Activated naive CD8-positive, alpha-beta T cell treated with anti-CD3 and anti-CD28 coated beads, Interleukin-2, amount 10 ng/mL, durations not matched to agents 7 days and 5 days (primary cell): ENCODE measurements at regions not wholly inside any gene's neighbourhood (a gene's known extent, or its start where the extent isn't known, plus 50 kb on each side); places are given as distances from the start of the nearest gene placed in this dataset.
"Not testable (repeated sequence)": the region's sequence is repeated elsewhere in the genome, so short reads cannot be mapped to it uniquely, and the experiment has no call there.

Experiments used
- ATAC-seq: fragments of 150-1000 bp; cut with Tn5 transposase; one replicate; pipeline ENCODE4 v1.10.0; 2021; ENCODE audit warnings: low read depth, moderate library complexity
- POLR2A ChIA-PET: fragments of 350-600 bp; sonication (Branson Sonifier 250); formaldehyde crosslinking; loops from one replicate; lab custom pipeline; 2021; ENCODE audit warnings: antibody characterized with exemption; lab: Charles Lee
- DNase-seq: peaks from one replicate; pipeline ENCODE4 v3.0.0; 2021
- H3K27ac Mint-ChIP-seq: one replicate; pipeline ENCODE4 v1.8.0; 2022; ENCODE audit warnings: mild to moderate bottlenecking, mixed read lengths
- H3K27me3 Mint-ChIP-seq: one replicate; pipeline ENCODE4 v1.8.0; 2022; ENCODE audit warnings: mild to moderate bottlenecking, moderate library complexity, mixed read lengths
- H3K36me3 Mint-ChIP-seq: one replicate; pipeline ENCODE4 v1.8.0; 2021; ENCODE audit warnings: mild to moderate bottlenecking, mixed read lengths
- H3K4me1 Mint-ChIP-seq: one replicate; pipeline ENCODE4 v1.8.0; 2021; ENCODE audit warnings: mixed read lengths
- H3K4me3 Mint-ChIP-seq: one replicate; pipeline ENCODE4 v1.8.0; 2022; ENCODE audit warnings: mild to moderate bottlenecking, moderate library complexity, mixed read lengths
- H3K9me3 Mint-ChIP-seq: one replicate; pipeline ENCODE4 v1.8.0; 2021; ENCODE audit warnings: mixed read lengths

- Mint-ChIP-seq H3K9me3 (no peaks in the 10 kb centered on the region), H3K27ac (no peak overlapping the region), H3K4me3 (no peak overlapping the region), H3K4me1 (no peaks in the 10 kb centered on the region), H3K36me3 (no peaks in the 10 kb centered on the region), H3K27me3 (no peaks in the 10 kb centered on the region)
- POLR2A ChIA-PET: no interaction called here
- ATAC-seq (no peak), DNase-seq (no peak)
Observed at GRCh38 chr12:22796941-22797630, 172.1 kb downstream of the ETNK1 start.

- H3K27ac Mint-ChIP-seq: no peak overlapping the region
- no peaks in the 10 kb centered on the region for H3K27me3 Mint-ChIP-seq
- H3K4me1 Mint-ChIP-seq: no peaks in the 10 kb centered on the region
- no peaks in the 10 kb centered on the region for H3K9me3 Mint-ChIP-seq
- DNase-seq (no peak), ATAC-seq (no peak)
- POLR2A ChIA-PET: no interaction called here
- no peak overlapping the region for H3K4me3 Mint-ChIP-seq
- H3K36me3 Mint-ChIP-seq: no peaks in the 10 kb centered on the region
Observed at GRCh38 chr12:22797701-22798100, 172.7 kb downstream of the ETNK1 start.

- Mint-ChIP-seq H3K36me3 (no peaks in the 10 kb centered on the region), H3K4me3 (no peak overlapping the region), H3K27me3 (no peaks in the 10 kb centered on the region), H3K27ac (no peak overlapping the region), H3K4me1 (no peaks in the 10 kb centered on the region), H3K9me3 (no peaks in the 10 kb centered on the region)
- POLR2A ChIA-PET: no interaction called here
- ATAC-seq: no peak
- DNase-seq: no peak
Observed at GRCh38 chr12:22798116-22798515, 173.1 kb downstream of the ETNK1 start.

GRCh38 chr12:22799503-22799902, 174.5 kb downstream of the ETNK1 start:
- Mint-ChIP-seq H3K27me3 (no peaks in the 10 kb centered on the region), H3K9me3 (no peaks in the 10 kb centered on the region), H3K4me1 (no peaks in the 10 kb centered on the region), H3K36me3 (no peaks in the 10 kb centered on the region), H3K4me3 (no peak overlapping the region), H3K27ac (no peak overlapping the region)
- ATAC-seq (no peak), DNase-seq (no peak)
- POLR2A ChIA-PET: no interaction called here

- no peak for DNase-seq
- ATAC-seq: no peak
- Mint-ChIP-seq H3K27me3 (no peaks in the 10 kb centered on the region), H3K36me3 (no peaks in the 10 kb centered on the region), H3K4me3 (no peak overlapping the region), H3K4me1 (no peaks in the 10 kb centered on the region), H3K9me3 (no peaks in the 10 kb centered on the region), H3K27ac (no peak overlapping the region)
- POLR2A ChIA-PET: no interaction called here
Observed at GRCh38 chr12:22800332-22800731, 175.4 kb downstream of the ETNK1 start.

GRCh38 chr12:22802883-22803630, 178.1 kb downstream of the ETNK1 start:
- no peak overlapping the region for H3K27ac Mint-ChIP-seq
- ATAC-seq (no peak), DNase-seq (no peak)
- no peaks in the 10 kb centered on the region for H3K9me3 Mint-ChIP-seq
- H3K27me3 Mint-ChIP-seq: peaks cover 3% of the 10 kb centered on the region
- no peaks in the 10 kb centered on the region for H3K36me3 Mint-ChIP-seq
- no peaks in the 10 kb centered on the region for H3K4me1 Mint-ChIP-seq
- no peak overlapping the region for H3K4me3 Mint-ChIP-seq
- POLR2A ChIA-PET: no interaction called here

GRCh38 chr12:22803725-22804124, 178.8 kb downstream of the ETNK1 start:
- DNase-seq (no peak), ATAC-seq (no peak)
- no peaks in the 10 kb centered on the region for H3K4me1 Mint-ChIP-seq
- H3K9me3 Mint-ChIP-seq: no peaks in the 10 kb centered on the region
- no peak overlapping the region for H3K27ac Mint-ChIP-seq
- H3K27me3 Mint-ChIP-seq: peaks cover 3% of the 10 kb centered on the region
- no peaks in the 10 kb centered on the region for H3K36me3 Mint-ChIP-seq
- POLR2A ChIA-PET: no interaction called here
- H3K4me3 Mint-ChIP-seq: no peak overlapping the region

- Mint-ChIP-seq H3K36me3 (no peaks in the 10 kb centered on the region), H3K27ac (no peak overlapping the region), H3K9me3 (no peaks in the 10 kb centered on the region), H3K4me1 (no peaks in the 10 kb centered on the region), H3K4me3 (no peak overlapping the region), H3K27me3 (peaks cover 6% of the 10 kb centered on the region)
- DNase-seq (no peak), ATAC-seq (no peak)
- POLR2A ChIA-PET: no interaction called here
Observed at GRCh38 chr12:22808860-22809259, 183.9 kb downstream of the ETNK1 start.

GRCh38 chr12:22810036-22810435, 185.1 kb downstream of the ETNK1 start:
- peaks cover 6% of the 10 kb centered on the region for H3K27me3 Mint-ChIP-seq
- ATAC-seq: no peak
- no peaks in the 10 kb centered on the region for H3K36me3 Mint-ChIP-seq
- no peaks in the 10 kb centered on the region for H3K9me3 Mint-ChIP-seq
- POLR2A ChIA-PET: no interaction called here
- no peaks in the 10 kb centered on the region for H3K4me1 Mint-ChIP-seq
- H3K27ac Mint-ChIP-seq: no peak overlapping the region
- H3K4me3 Mint-ChIP-seq: no peak overlapping the region
- DNase-seq: no peak

- no peaks in the 10 kb centered on the region for H3K4me1 Mint-ChIP-seq
- H3K27ac Mint-ChIP-seq: no peak overlapping the region
- no peak for DNase-seq
- H3K27me3 Mint-ChIP-seq: peaks cover 3% of the 10 kb centered on the region
- H3K9me3 Mint-ChIP-seq: no peaks in the 10 kb centered on the region
- no peak overlapping the region for H3K4me3 Mint-ChIP-seq
- no peaks in the 10 kb centered on the region for H3K36me3 Mint-ChIP-seq
- no peak for ATAC-seq
- POLR2A ChIA-PET: no interaction called here
Observed at GRCh38 chr12:22812531-22812930, 187.6 kb downstream of the ETNK1 start.

- Mint-ChIP-seq H3K27me3 (no peaks in the 10 kb centered on the region), H3K36me3 (no peaks in the 10 kb centered on the region), H3K4me1 (no peaks in the 10 kb centered on the region), H3K4me3 (no peak overlapping the region), H3K27ac (no peak overlapping the region), H3K9me3 (no peaks in the 10 kb centered on the region)
- POLR2A ChIA-PET: no interaction called here
- DNase-seq: no peak
- ATAC-seq: no peak
Observed at GRCh38 chr12:22821985-22822384, 197.0 kb downstream of the ETNK1 start.

- ATAC-seq (no peak), DNase-seq (no peak)
- Mint-ChIP-seq H3K4me3 (no peak overlapping the region), H3K27me3 (no peaks in the 10 kb centered on the region), H3K9me3 (peaks cover 2% of the 10 kb centered on the region), H3K4me1 (no peaks in the 10 kb centered on the region), H3K36me3 (no peaks in the 10 kb centered on the region), H3K27ac (no peak overlapping the region)
- POLR2A ChIA-PET: no interaction called here
Observed at GRCh38 chr12:22826026-22826425, 201.1 kb downstream of the ETNK1 start.

- ATAC-seq, H3K27ac Mint-ChIP-seq, H3K4me1 Mint-ChIP-seq, POLR2A ChIA-PET, H3K4me3 Mint-ChIP-seq, H3K36me3 Mint-ChIP-seq, DNase-seq, H3K27me3 Mint-ChIP-seq, H3K9me3 Mint-ChIP-seq: not testable (repeated sequence)
Observed at GRCh38 chr12:22826446-22826981, 201.5 kb downstream of the ETNK1 start.

GRCh38 chr12:22828066-22828465, 203.1 kb downstream of the ETNK1 start:
- no peak for ATAC-seq
- no peaks in the 10 kb centered on the region for H3K36me3 Mint-ChIP-seq
- no peaks in the 10 kb centered on the region for H3K27me3 Mint-ChIP-seq

More at GRCh38 chr12:22828066-22828465, 203.1 kb downstream of the ETNK1 start:
- H3K4me1 Mint-ChIP-seq: no peaks in the 10 kb centered on the region
- no peak for DNase-seq
- POLR2A ChIA-PET: no interaction called here
- H3K9me3 Mint-ChIP-seq: peaks cover 2% of the 10 kb centered on the region
- H3K27ac Mint-ChIP-seq: no peak overlapping the region
- H3K4me3 Mint-ChIP-seq: no peak overlapping the region
